Tibial nerve (tissue), 4 donors: ENCODE measurements at regions not wholly inside any gene's neighbourhood (a gene's known extent, or its start where the extent isn't known, plus 50 kb on each side); places are given as distances from the start of the nearest gene placed in this dataset.
A peak's percentile ranks its signal among the peaks of the same experiment; 100 is the strongest.

ENCODE experiments used
- DNase-seq, 2 donors: peaks; one replicate each; pipeline ENCODE4 v3.0.0-alpha.2; 2019; ENCODE audit warnings: low spot score in 2 of 2
- H3K27ac ChIP-seq, 4 donors: fragments of 200-600 bp; sonication (generic) in 3 of 4; one replicate each; pipeline ENCODE4 v1.5.1; 2017 to 2019; ENCODE audit warnings: mild to moderate bottlenecking in 1 of 4
- H3K27me3 ChIP-seq, 2 donors: fragments of 200-600 bp; sonication (generic) in 1 of 2; one replicate each; pipeline versions ENCODE4 v1.5.1 to v1.6.0; 2017 to 2019
- H3K36me3 ChIP-seq, 3 donors: fragments of 200-600 bp; sonication (generic); one replicate each; pipeline ENCODE4 v1.5.1; 2018 to 2019
- H3K4me1 ChIP-seq, 4 donors: fragments of 200-600 bp; sonication (generic) in 3 of 4; one replicate each; pipeline ENCODE4 v1.5.1; 2017 to 2019
- H3K4me3 ChIP-seq, 4 donors: fragments of 200-600 bp; sonication (generic) in 3 of 4; one replicate each; pipeline ENCODE4 v1.5.1; 2017 to 2019; ENCODE audit warnings: mild to moderate bottlenecking in 1 of 4, moderate library complexity in 1 of 4
- H3K9me3 ChIP-seq, 4 donors: fragments of 200-600 bp; sonication (generic) in 3 of 4; one replicate each; pipeline ENCODE4 v1.5.1; 2017 to 2019
- CTCF ChIP-seq, 5 experiments: fragments of 200-600 bp in 3 of 5; fragments of 450-650 bp in 2 of 5; sonication (generic) in 3 of 5; IDR thresholded peaks; one replicate each; pipeline ENCODE4 v1.5.1; 2016 to 2019; ENCODE audit warnings: antibody characterized with exemption in 5 of 5, mild to moderate bottlenecking in 3 of 5, moderate library complexity in 2 of 5
- EP300 ChIP-seq, 2 donors: sonication (generic); formaldehyde crosslinking; IDR thresholded peaks; one replicate each; pipeline ENCODE4 v1.6.1; 2017; ENCODE audit warnings: antibody characterized with exemption in 2 of 2, mild to moderate bottlenecking in 1 of 2
- POLR2A ChIP-seq, 2 donors: fragments of 450-650 bp; IDR thresholded peaks; one replicate each; pipeline ENCODE4 v1.6.1; 2017; ENCODE audit warnings: antibody characterized with exemption in 2 of 2, mild to moderate bottlenecking in 2 of 2, moderate library complexity in 2 of 2
- WGBS, 2 donors: methylation state at CpG; one replicate each; pipeline ENCODE4 v1.1.5; 2018; 5-methylcytosine and 5-hydroxymethylcytosine counted together

- no peak for DNase-seq
- Histone ChIP-seq H3K36me3 (no peaks in the 10 kb centered on the region), H3K9me3 (no peaks in the 10 kb centered on the region), H3K4me1 (peaks cover 0 to 82% (median 29%) of the 10 kb centered on the region in 4 donors), H3K27ac (peak overlapping the region; percentile 21 to 78 (median 52)), H3K27me3 (no peaks in the 10 kb centered on the region), H3K4me3 (no peak overlapping the region)
- TF ChIP-seq CTCF (IDR thresholded peaks at IDR 0.05) (no peak), EP300 (IDR thresholded peaks at IDR 0.05) (no peak), POLR2A (IDR thresholded peaks at IDR 0.05) (no peak)
- 49 to 53% methylated on average over 4 of the region's 4 CpGs for WGBS, 2 donors
These were observed 114.5 kb downstream of the DACT1 start for GRCh38 chr14:58752289-58752688.

GRCh38 chr14:58752771-58753201 is 115.0 kb downstream of the DACT1 start:
- Histone ChIP-seq H3K4me1 (peaks cover 0 to 78% (median 29%) of the 10 kb centered on the region in 4 donors), H3K36me3 (no peaks in the 10 kb centered on the region), H3K9me3 (no peaks in the 10 kb centered on the region), H3K4me3 (peak overlapping the region in 1 of 4 donors; percentile 0), H3K27ac (peak overlapping the region; percentile 21 to 78 (median 52)), H3K27me3 (no peaks in the 10 kb centered on the region)
- TF ChIP-seq POLR2A (IDR thresholded peaks at IDR 0.05) (no peak), EP300 (IDR thresholded peaks at IDR 0.05) (peak; percentile 35 to 83)
- WGBS, 2 donors: 10 to 14% methylated on average over 9 of the region's 9 CpGs
- peak; percentile 47 to 69 for DNase-seq

GRCh38 chr14:58755031-58755925 is 117.5 kb downstream of the DACT1 start:
- 37 to 63% methylated on average over 3 of the region's 3 CpGs for WGBS, 2 donors

GRCh38 chr14:58760121-58760520 is 122.4 kb downstream of the DACT1 start:
- no peak overlapping the region for H3K4me3 ChIP-seq
- H3K27ac ChIP-seq: no peak overlapping the region
- no peak for DNase-seq
- H3K4me1 ChIP-seq: peaks cover 0 to 18% (median 9%) of the 10 kb centered on the region in 4 donors
- no peaks in the 10 kb centered on the region for H3K9me3 ChIP-seq
- WGBS, 2 donors: 37 to 41% methylated on average over 2 of the region's 2 CpGs
- no peaks in the 10 kb centered on the region for H3K36me3 ChIP-seq
- H3K27me3 ChIP-seq: no peaks in the 10 kb centered on the region
- TF ChIP-seq POLR2A (IDR thresholded peaks at IDR 0.05) (no peak), EP300 (IDR thresholded peaks at IDR 0.05) (no peak), CTCF (IDR thresholded peaks at IDR 0.05) (no peak)

More at GRCh38 chr14:58755031-58755925, 117.5 kb downstream of the DACT1 start:
- no peak for DNase-seq
- TF ChIP-seq EP300 (IDR thresholded peaks at IDR 0.05) (no peak), CTCF (IDR thresholded peaks at IDR 0.05) (no peak), POLR2A (IDR thresholded peaks at IDR 0.05) (no peak)
- Histone ChIP-seq H3K27ac (peak overlapping the region in 2 of 4 donors; percentile 5 to 76), H3K36me3 (no peaks in the 10 kb centered on the region), H3K9me3 (no peaks in the 10 kb centered on the region), H3K4me3 (no peak overlapping the region), H3K4me1 (peaks cover 0 to 55% (median 22%) of the 10 kb centered on the region in 4 donors), H3K27me3 (no peaks in the 10 kb centered on the region)

GRCh38 chr14:58762629-58763028 is 124.9 kb downstream of the DACT1 start:
- Histone ChIP-seq H3K9me3 (no peaks in the 10 kb centered on the region), H3K36me3 (no peaks in the 10 kb centered on the region), H3K4me3 (no peak overlapping the region), H3K27me3 (no peaks in the 10 kb centered on the region), H3K27ac (no peak overlapping the region), H3K4me1 (peaks cover 0 to 5% (median 0%) of the 10 kb centered on the region in 4 donors)
- 54 to 63% methylated on average over 1 of the region's 1 CpG for WGBS, 2 donors
- DNase-seq: no peak
- no peak for TF ChIP-seq CTCF (IDR thresholded peaks at IDR 0.05)
- no peak for TF ChIP-seq POLR2A (IDR thresholded peaks at IDR 0.05)
- no peak for TF ChIP-seq EP300 (IDR thresholded peaks at IDR 0.05)
